HEK293 (cell line): ENCODE measurements at regions not wholly inside any gene's neighbourhood (a gene's known extent, or its start where the extent isn't known, plus 50 kb on each side); places are given as distances from the start of the nearest gene placed in this dataset.

Experiments used
- CTCF ChIA-PET: fragments of 350-600 bp; formaldehyde crosslinking; extraction: SDS; loops from one replicate; lab custom pipeline; 2021; ENCODE audit warnings: antibody characterized with exemption; lab: Yijun Ruan, JAX
- POLR2A ChIA-PET: fragments of 300-600 bp; formaldehyde crosslinking; extraction: SDS; loops from one replicate; lab custom pipeline; 2020; ENCODE audit warnings: antibody characterized with exemption, inconsistent platforms; lab: Yijun Ruan, JAX
- H3K27ac ChIP-seq: fragments of 200-500 bp; sonication (Bioruptor generic); 2 replicates; pipeline ENCODE4 v1.5.1; 2014; ENCODE audit warnings: low read depth, low read length, control low read depth, inconsistent platforms; ENCODE audit errors: extremely low read depth
- H3K36me3 ChIP-seq, 2 experiments: fragments of 200-500 bp in 1 of 2; sonication (Bioruptor generic) in 1 of 2; 1 replicate in 1 of 2; 2 replicates in 1 of 2; pipeline ENCODE4 v1.5.1; 2014 to 2017; ENCODE audit warnings: inconsistent platforms in 2 of 2, low read length in 2 of 2; ENCODE audit not compliant: control insufficient read depth in 2 of 2, insufficient read depth in 1 of 2
- H3K4me1 ChIP-seq: fragments of 200-500 bp; sonication (Bioruptor generic); 2 replicates; pipeline ENCODE4 v1.5.1; 2014; ENCODE audit warnings: mild to moderate bottlenecking, low read length, inconsistent platforms; ENCODE audit not compliant: control insufficient read depth, insufficient read depth
- H3K4me3 ChIP-seq: 2 replicates; pipeline ENCODE4 v1.5.1; 2011; ENCODE audit warnings: low read depth, mild to moderate bottlenecking, control low read depth, low read length, moderate library complexity
- H3K9me3 ChIP-seq: fragments of 200-500 bp; sonication (Bioruptor generic); 2 replicates; pipeline ENCODE4 v1.5.1; 2014; ENCODE audit warnings: low read depth, low read length, inconsistent platforms; ENCODE audit not compliant: control insufficient read depth, insufficient read depth
- HOXA7 ChIP-seq: sonication (generic); formaldehyde crosslinking; IDR thresholded peaks from 2 replicates; pipeline ENCODE4 v1.8.1; 2022; ENCODE audit warnings: missing genetic modification reagents, borderline replicate concordance
- KLF1 ChIP-seq: fragments of 450-650 bp; formaldehyde crosslinking; IDR thresholded peaks from 2 replicates; pipeline ENCODE4 v1.5.1; 2016; ENCODE audit warnings: missing biosample characterization, missing genetic modification characterization
- MZF1 ChIP-seq: fragments of 450-650 bp; formaldehyde crosslinking; IDR thresholded peaks from 2 replicates; pipeline ENCODE4 v1.5.1; 2017; ENCODE audit warnings: missing biosample characterization, missing genetic modification characterization, borderline replicate concordance
- OVOL3 ChIP-seq: fragments of 450-650 bp; formaldehyde crosslinking; IDR thresholded peaks from 2 replicates; pipeline ENCODE4 v1.5.1; 2016; ENCODE audit warnings: missing biosample characterization, missing genetic modification characterization
- SP7 ChIP-seq: fragments of 450-650 bp; formaldehyde crosslinking; IDR thresholded peaks from 2 replicates; pipeline ENCODE4 v1.5.1; 2016; ENCODE audit warnings: missing biosample characterization, missing genetic modification characterization
- TCF7L2 ChIP-seq: IDR thresholded peaks from 2 replicates; pipeline ENCODE4 v1.6.1; 2011; ENCODE audit warnings: low read depth, mild to moderate bottlenecking, inconsistent platforms, low read length, moderate library complexity, borderline replicate concordance
- ZBTB21 ChIP-seq: fragments of 450-650 bp; formaldehyde crosslinking; IDR thresholded peaks from 2 replicates; pipeline ENCODE4 v1.5.1; 2017; ENCODE audit warnings: missing biosample characterization, missing genetic modification characterization
- ZIC2 ChIP-seq: fragments of 450-650 bp; formaldehyde crosslinking; IDR thresholded peaks from 2 replicates; pipeline ENCODE4 v1.5.1; 2016; ENCODE audit warnings: missing biosample characterization, missing genetic modification characterization
- ZNF138 ChIP-seq: fragments of 450-650 bp; formaldehyde crosslinking; IDR thresholded peaks from 2 replicates; pipeline ENCODE4 v1.5.1; 2016; ENCODE audit warnings: missing biosample characterization, missing genetic modification characterization, borderline replicate concordance
- ZNF202 ChIP-seq: fragments of 450-650 bp; formaldehyde crosslinking; IDR thresholded peaks from 2 replicates; pipeline ENCODE4 v1.5.1; 2016; ENCODE audit warnings: missing biosample characterization, missing genetic modification characterization, borderline replicate concordance
- ZNF211 ChIP-seq: fragments of 450-650 bp; formaldehyde crosslinking; IDR thresholded peaks from 2 replicates; pipeline ENCODE4 v1.5.1; 2016; ENCODE audit warnings: low read depth, missing biosample characterization, missing genetic modification characterization
- ZNF214 ChIP-seq: fragments of 450-650 bp; formaldehyde crosslinking; IDR thresholded peaks from 2 replicates; pipeline ENCODE4 v1.5.1; 2017; ENCODE audit warnings: missing biosample characterization, mild to moderate bottlenecking, missing genetic modification characterization, borderline replicate concordance
- ZNF335 ChIP-seq: fragments of 450-650 bp; formaldehyde crosslinking; conservative IDR thresholded peaks from 2 replicates; pipeline ENCODE4 v1.5.1; 2016; ENCODE audit warnings: missing biosample characterization, missing genetic modification characterization
- ZNF391 ChIP-seq: fragments of 450-650 bp; formaldehyde crosslinking; IDR thresholded peaks from 2 replicates; pipeline ENCODE4 v1.5.1; 2016; ENCODE audit warnings: low read depth, missing biosample characterization, missing genetic modification characterization, borderline replicate concordance
- ZNF473 ChIP-seq: fragments of 450-650 bp; formaldehyde crosslinking; IDR thresholded peaks from 2 replicates; pipeline ENCODE4 v1.5.1; 2017; ENCODE audit warnings: missing biosample characterization, missing genetic modification characterization
- ZNF521 ChIP-seq: fragments of 450-650 bp; formaldehyde crosslinking; IDR thresholded peaks from 2 replicates; pipeline ENCODE4 v1.5.1; 2017; ENCODE audit warnings: missing biosample characterization, mild to moderate bottlenecking, missing genetic modification characterization
- ZNF555 ChIP-seq: fragments of 450-650 bp; formaldehyde crosslinking; conservative IDR thresholded peaks from 2 replicates; pipeline ENCODE4 v1.5.1; 2017; ENCODE audit warnings: missing biosample characterization, mild to moderate bottlenecking, missing genetic modification characterization, inconsistent platforms
- ZNF561 ChIP-seq: fragments of 450-650 bp; IDR thresholded peaks from 2 replicates; pipeline ENCODE4 v1.5.1; 2018; ENCODE audit warnings: missing biosample characterization, missing genetic modification characterization, borderline replicate concordance
- ZNF701 ChIP-seq: fragments of 450-650 bp; formaldehyde crosslinking; IDR thresholded peaks from 2 replicates; pipeline ENCODE4 v1.5.1; 2016; ENCODE audit warnings: missing biosample characterization, missing genetic modification characterization
- ZNF704 ChIP-seq: fragments of 450-650 bp; formaldehyde crosslinking; IDR thresholded peaks from 2 replicates; pipeline ENCODE4 v1.5.1; 2016; ENCODE audit warnings: missing biosample characterization, missing genetic modification characterization
- ZNF707 ChIP-seq: fragments of 450-650 bp; formaldehyde crosslinking; IDR thresholded peaks from 2 replicates; pipeline ENCODE4 v1.5.1; 2016; ENCODE audit warnings: missing biosample characterization, missing genetic modification characterization
- ZSCAN16 ChIP-seq: fragments of 450-650 bp; formaldehyde crosslinking; IDR thresholded peaks from 2 replicates; pipeline ENCODE4 v1.5.1; 2016; ENCODE audit warnings: missing biosample characterization, missing genetic modification characterization
- ZSCAN23 ChIP-seq: fragments of 450-650 bp; formaldehyde crosslinking; IDR thresholded peaks from 2 replicates; pipeline ENCODE4 v1.5.1; 2016; ENCODE audit warnings: missing biosample characterization, missing genetic modification characterization
- TF ChIP-seq, protein P1 (sequence below): fragments of 450-650 bp; formaldehyde crosslinking; conservative IDR thresholded peaks from 2 replicates; pipeline ENCODE4 v1.5.1; 2016; ENCODE audit warnings: low read depth, missing biosample characterization, missing genetic modification characterization
- TF ChIP-seq, protein P2 (sequence below): fragments of 450-650 bp; formaldehyde crosslinking; IDR thresholded peaks from 2 replicates; pipeline ENCODE4 v1.5.1; 2016; ENCODE audit warnings: missing biosample characterization, missing genetic modification characterization

GRCh38 chr5:116881921-116882531 is 307.4 kb upstream of the SEMA6A start:
- Histone ChIP-seq H3K27ac (no peak overlapping the region), H3K4me1 (no peaks in the 10 kb centered on the region), H3K36me3 (no peaks in the 10 kb centered on the region), H3K9me3 (no peaks in the 10 kb centered on the region; the same call in 1 of the 2 replicates), H3K4me3 (no peak overlapping the region)
- ChIA-PET CTCF (interaction anchor here (0.8 to 1.1 kb wide), 3 partner anchors 66 to 228 kb away, joined by 3 to 5 read pairs (median 4); no protein-coding TSS in a partner anchor), POLR2A (no interaction called here)
- TF ChIP-seq ZBTB21 (tag by site-specific recombination), result no peak
- TF ChIP-seq ZNF704 (tag by site-specific recombination), result no peak
- TF ChIP-seq SP7 (tag by site-specific recombination), result peak; percentile 74
- no peak for TF ChIP-seq ZNF202 (tag by site-specific recombination)
- peak; percentile 70 for TF ChIP-seq ZIC2 (tag by site-specific recombination)
- 0 out of 2 replicates have a peak, but pooled peaks have one; percentile 34 for TF ChIP-seq ZSCAN16

DNA sequence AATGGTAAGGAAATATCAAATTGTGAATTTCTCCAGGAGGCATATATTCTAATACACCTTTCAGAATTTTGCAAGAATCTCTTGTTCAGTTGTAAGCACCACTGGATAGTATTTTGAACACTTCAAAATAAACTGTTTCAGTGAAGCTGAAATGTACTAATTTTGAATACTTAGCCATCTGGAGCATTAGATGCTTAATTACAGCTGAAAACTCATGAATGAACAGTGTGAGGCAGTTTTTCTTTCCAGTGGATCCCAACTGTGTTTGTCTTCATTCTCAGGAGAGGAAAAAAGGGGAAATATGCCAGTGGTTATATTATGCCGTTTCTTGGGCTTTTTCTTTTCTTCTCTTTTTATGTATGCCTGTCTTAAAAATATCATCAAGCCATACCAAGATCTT is 306.0 kb upstream of the SEMA6A start:
- Histone ChIP-seq H3K4me1 (no peaks in the 10 kb centered on the region), H3K36me3 (no peaks in the 10 kb centered on the region), H3K4me3 (no peak overlapping the region), H3K9me3 (no peaks in the 10 kb centered on the region; the same call in 1 of the 2 replicates), H3K27ac (no peak overlapping the region)
- no peak for TF ChIP-seq ZNF555 (tag by site-specific recombination)
- CTCF ChIA-PET, result interaction anchor here (0.6 kb wide), 1 partner anchor 138 kb away, joined by 3 read pairs; no protein-coding TSS in a partner anchor
- POLR2A ChIA-PET, result no interaction called here

DNA sequence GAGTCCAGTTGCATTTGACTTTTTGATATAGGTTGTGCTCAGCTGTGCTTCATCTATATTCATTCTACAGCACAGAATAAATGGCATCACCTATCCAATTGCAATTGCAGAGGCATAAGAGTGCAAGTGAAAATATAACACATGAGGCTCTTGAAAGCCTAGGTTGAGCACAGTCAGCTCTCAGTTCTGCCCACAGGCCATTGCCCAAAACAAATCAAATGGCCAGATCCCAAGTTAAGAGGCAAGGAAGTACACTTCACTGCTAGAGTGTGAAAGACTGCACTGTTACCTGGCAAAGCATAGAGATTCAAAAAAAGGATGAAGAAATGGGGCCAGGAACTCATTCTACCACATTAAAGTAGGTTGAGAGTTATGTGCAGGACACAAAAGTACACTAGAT is 305.5 kb upstream of the SEMA6A start:
- Histone ChIP-seq H3K4me1 (no peaks in the 10 kb centered on the region), H3K9me3 (no peaks in the 10 kb centered on the region; the same call in 1 of the 2 replicates), H3K4me3 (no peak overlapping the region), H3K36me3 (no peaks in the 10 kb centered on the region)
- POLR2A ChIA-PET, result no interaction called here
- CTCF ChIA-PET, result no interaction called here
- TF ChIP-seq ZNF391 (tag by site-specific recombination), result no peak
- TF ChIP-seq ZNF335 (tag by site-specific recombination), result no peak
- no peak for TF ChIP-seq KLF1
- no peak for TF ChIP-seq OVOL3 (tag by site-specific recombination)
- TF ChIP-seq MZF1 (tag by site-specific recombination), result no peak
- no peak for TF ChIP-seq ZNF707 (tag by site-specific recombination)
- TF ChIP-seq TCF7L2, result no peak
- TF ChIP-seq ZNF701 (tag by site-specific recombination), result no peak
- no peak for TF ChIP-seq HOXA7 (CRISPR knock-in tag)
- TF ChIP-seq, protein P1, sequence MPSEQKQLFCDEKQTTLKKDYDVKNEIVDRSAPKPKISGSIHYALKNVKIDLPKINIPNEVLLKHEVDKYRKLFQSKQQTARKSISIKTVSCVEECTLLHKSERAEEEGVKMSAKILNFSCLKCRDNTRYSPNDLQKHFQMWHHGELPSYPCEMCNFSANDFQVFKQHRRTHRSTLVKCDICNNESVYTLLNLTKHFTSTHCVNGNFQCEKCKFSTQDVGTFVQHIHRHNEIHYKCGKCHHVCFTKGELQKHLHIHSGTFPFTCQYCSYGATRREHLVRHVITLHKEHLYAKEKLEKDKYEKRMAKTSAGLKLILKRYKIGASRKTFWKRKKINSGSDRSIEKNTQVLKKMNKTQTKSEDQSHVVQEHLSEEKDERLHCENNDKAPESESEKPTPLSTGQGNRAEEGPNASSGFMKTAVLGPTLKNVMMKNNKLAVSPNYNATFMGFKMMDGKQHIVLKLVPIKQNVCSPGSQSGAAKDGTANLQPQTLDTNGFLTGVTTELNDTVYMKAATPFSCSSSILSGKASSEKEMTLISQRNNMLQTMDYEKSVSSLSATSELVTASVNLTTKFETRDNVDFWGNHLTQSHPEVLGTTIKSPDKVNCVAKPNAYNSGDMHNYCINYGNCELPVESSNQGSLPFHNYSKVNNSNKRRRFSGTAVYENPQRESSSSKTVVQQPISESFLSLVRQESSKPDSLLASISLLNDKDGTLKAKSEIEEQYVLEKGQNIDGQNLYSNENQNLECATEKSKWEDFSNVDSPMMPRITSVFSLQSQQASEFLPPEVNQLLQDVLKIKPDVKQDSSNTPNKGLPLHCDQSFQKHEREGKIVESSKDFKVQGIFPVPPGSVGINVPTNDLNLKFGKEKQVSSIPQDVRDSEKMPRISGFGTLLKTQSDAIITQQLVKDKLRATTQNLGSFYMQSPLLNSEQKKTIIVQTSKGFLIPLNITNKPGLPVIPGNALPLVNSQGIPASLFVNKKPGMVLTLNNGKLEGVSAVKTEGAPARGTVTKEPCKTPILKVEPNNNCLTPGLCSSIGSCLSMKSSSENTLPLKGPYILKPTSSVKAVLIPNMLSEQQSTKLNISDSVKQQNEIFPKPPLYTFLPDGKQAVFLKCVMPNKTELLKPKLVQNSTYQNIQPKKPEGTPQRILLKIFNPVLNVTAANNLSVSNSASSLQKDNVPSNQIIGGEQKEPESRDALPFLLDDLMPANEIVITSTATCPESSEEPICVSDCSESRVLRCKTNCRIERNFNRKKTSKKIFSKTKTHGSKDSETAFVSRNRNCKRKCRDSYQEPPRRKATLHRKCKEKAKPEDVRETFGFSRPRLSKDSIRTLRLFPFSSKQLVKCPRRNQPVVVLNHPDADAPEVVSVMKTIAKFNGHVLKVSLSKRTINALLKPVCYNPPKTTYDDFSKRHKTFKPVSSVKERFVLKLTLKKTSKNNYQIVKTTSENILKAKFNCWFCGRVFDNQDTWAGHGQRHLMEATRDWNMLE (tag by site-specific recombination), result no peak
- no peak for TF ChIP-seq ZSCAN23 (tag by site-specific recombination)
- no peak for TF ChIP-seq ZNF521 (tag by site-specific recombination)
- TF ChIP-seq ZNF555 (tag by site-specific recombination), result no peak
- TF ChIP-seq, protein P2, sequence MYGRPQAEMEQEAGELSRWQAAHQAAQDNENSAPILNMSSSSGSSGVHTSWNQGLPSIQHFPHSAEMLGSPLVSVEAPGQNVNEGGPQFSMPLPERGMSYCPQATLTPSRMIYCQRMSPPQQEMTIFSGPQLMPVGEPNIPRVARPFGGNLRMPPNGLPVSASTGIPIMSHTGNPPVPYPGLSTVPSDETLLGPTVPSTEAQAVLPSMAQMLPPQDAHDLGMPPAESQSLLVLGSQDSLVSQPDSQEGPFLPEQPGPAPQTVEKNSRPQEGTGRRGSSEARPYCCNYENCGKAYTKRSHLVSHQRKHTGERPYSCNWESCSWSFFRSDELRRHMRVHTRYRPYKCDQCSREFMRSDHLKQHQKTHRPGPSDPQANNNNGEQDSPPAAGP (tag by site-specific recombination), result no peak
- no peak for TF ChIP-seq ZNF211 (tag by site-specific recombination)
- TF ChIP-seq ZNF561 (tag by site-specific recombination), result no peak
- TF ChIP-seq ZNF138 (tag by site-specific recombination), result no peak
- no peak for TF ChIP-seq ZNF214 (tag by site-specific recombination)
- no peak for TF ChIP-seq ZNF473 (tag by site-specific recombination)
- TF ChIP-seq, all 188 proteins: peak for 0
- H3K27ac ChIP-seq, result no peak overlapping the region
